ENCODE measurements at regions not wholly inside any gene's neighbourhood (a gene's known extent, or its start where the extent isn't known, plus 50 kb on each side); places are given as distances from the start of the nearest gene placed in this dataset.

- TF ChIP-seq CTCF (conservative IDR thresholded peaks at IDR 0.05 in 1 of 2, IDR thresholded peaks at IDR 0.05 in 1 of 2; ENCODE audit: low read depth in 1 of 2, low read length in 2 of 2): no peak
- TF ChIP-seq EZH2 (IDR thresholded peaks at IDR 0.05; ENCODE audit: low read length, missing control alignments): no peak
Measured at GRCh38 chr5:19067741-19068140, 920.3 kb downstream of the CDH18 start.
